ENCODE measurements at regions not wholly inside any gene's neighbourhood (a gene's known extent, or its start where the extent isn't known, plus 50 kb on each side); places are given as distances from the start of the nearest gene placed in this dataset.
A peak's percentile ranks its signal among the peaks of the same experiment; 100 is the strongest.

- no peak for DNase-seq
Measured at GRCh38 chr2:196249171-196249570, 77.8 kb upstream of the STK17B start.

GRCh38 chr2:196249860-196250259 lies 78.5 kb upstream of the STK17B start:
- no peak for DNase-seq

GRCh38 chr2:196251132-196251531 lies 79.8 kb upstream of the STK17B start:
- no peak for DNase-seq

- DNase-seq: no peak
Measured at GRCh38 chr2:196252408-196253115, 81.2 kb upstream of the STK17B start.

- DNase-seq: no peak
Measured at GRCh38 chr2:196253116-196253480, 81.7 kb upstream of the STK17B start.

- DNase-seq: no peak
Measured at GRCh38 chr2:196256585-196256984, 85.2 kb upstream of the STK17B start.

- no peak for DNase-seq
Measured at GRCh38 chr2:196257086-196257485, 85.7 kb upstream of the STK17B start.

GRCh38 chr2:196258407-196258806 lies 87.0 kb upstream of the STK17B start:
- DNase-seq: no peak

GRCh38 chr2:196259507-196260481 lies 88.4 kb upstream of the STK17B start:
- no peak for DNase-seq

GRCh38 chr2:196260546-196260945 lies 89.2 kb upstream of the STK17B start:
- no peak for DNase-seq

GRCh38 chr2:196262606-196263005 lies 91.2 kb upstream of the STK17B start:
- no peak for DNase-seq

- no peak for DNase-seq
Measured at GRCh38 chr2:196263181-196263747, 91.9 kb upstream of the STK17B start.

- no peak for DNase-seq
Measured at GRCh38 chr2:196266351-196266750, 95.0 kb upstream of the STK17B start.

GRCh38 chr2:196266855-196267254 lies 95.5 kb upstream of the STK17B start:
- DNase-seq: no peak

GRCh38 chr2:196268025-196268424 lies 96.6 kb upstream of the STK17B start:
- DNase-seq: no peak

- no peak for DNase-seq
Measured at GRCh38 chr2:196268538-196269338, 97.4 kb upstream of the STK17B start.

GRCh38 chr2:196271795-196272194 lies 100.4 kb upstream of the STK17B start:
- DNase-seq: no peak

GRCh38 chr2:196274387-196274809 lies 103.0 kb upstream of the STK17B start:
- DNase-seq: peak; percentile 73

GRCh38 chr2:196275646-196276352 lies 104.4 kb upstream of the STK17B start:
- DNase-seq: no peak

GRCh38 chr2:196276421-196276820 lies 105.0 kb upstream of the STK17B start:
- no peak for DNase-seq

- no peak for DNase-seq
Measured at GRCh38 chr2:196277002-196277401, 105.6 kb upstream of the STK17B start.

GRCh38 chr2:196278491-196278911 lies 107.1 kb upstream of the STK17B start:
- no peak for DNase-seq

Data from NCI-H2081 treated with DMSO at 0.1 percent for 48 hours (cell line).